Occipital lobe (tissue), 1 donor: ENCODE measurements at regions not wholly inside any gene's neighbourhood (a gene's known extent, or its start where the extent isn't known, plus 50 kb on each side); places are given as distances from the start of the nearest gene placed in this dataset.
"Not testable (repeated sequence)": the region's sequence is repeated elsewhere in the genome, so short reads cannot be mapped to it uniquely, and the experiment has no call there.

Experiments used
- DNase-seq: peaks from one replicate; lab custom pipeline; 2025; lab: John Stamatoyannopoulos, UW

DNA sequence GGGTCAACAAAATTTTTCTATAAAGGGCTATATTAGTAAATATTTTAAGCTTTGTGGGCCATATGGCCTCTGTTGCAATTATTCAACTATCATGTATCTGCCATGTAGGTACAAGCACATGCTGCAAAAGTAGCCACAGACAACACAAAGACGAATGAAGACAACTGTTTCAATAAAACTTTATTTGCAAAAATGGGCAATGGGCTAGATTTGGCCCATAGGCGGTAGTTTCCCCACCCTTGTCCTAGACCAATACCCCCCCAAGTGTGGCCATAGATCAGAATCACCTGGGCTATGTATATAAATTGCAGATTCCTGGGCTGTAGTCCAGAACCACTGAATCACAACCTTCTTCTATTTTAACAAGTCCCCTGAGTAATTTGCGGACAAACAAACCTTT lies 331.0 kb upstream of the PSMD7 start:
- DNase-seq: no peak

DNA sequence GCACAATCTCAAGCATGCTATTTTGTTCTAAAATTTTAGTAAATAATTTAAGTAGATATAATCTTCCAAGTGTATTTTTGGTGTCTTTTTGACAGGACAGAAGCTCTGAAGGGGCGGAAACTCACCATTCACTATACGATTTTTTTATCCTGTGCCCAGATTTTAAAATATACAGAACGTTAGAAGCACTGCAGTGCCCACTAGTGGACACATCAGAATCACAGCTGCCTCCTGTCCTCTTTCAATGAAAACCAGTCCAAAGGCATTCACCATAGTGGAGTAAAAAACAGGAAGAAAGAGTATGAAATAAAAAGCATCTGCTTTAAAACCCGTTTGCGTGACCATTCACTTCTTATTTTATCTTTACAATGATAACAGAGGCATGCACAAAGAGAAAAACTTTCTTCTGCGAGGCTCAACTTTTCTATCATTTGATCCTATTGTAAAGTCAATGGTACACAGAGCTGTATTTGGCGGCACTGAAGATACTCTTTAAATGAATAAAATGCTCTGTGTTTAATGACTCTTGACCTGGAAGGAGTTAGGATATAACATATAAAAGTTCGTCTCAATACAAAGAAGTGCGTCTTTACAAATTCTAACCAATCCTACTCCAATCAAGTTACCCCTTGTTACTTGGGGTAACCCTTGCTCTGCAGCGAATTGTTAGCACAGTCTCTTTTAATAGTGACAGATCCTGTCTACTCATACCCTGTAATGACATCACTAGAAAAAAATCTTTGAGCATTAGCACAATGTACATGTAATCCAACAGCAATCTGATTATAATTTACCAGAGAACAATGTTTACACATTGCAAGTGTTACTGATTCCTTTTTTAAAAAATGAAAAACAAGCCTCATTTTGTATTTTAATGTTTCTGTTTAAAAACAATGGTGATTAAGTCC lies 339.8 kb upstream of the PSMD7 start:
- DNase-seq: no peak

DNA sequence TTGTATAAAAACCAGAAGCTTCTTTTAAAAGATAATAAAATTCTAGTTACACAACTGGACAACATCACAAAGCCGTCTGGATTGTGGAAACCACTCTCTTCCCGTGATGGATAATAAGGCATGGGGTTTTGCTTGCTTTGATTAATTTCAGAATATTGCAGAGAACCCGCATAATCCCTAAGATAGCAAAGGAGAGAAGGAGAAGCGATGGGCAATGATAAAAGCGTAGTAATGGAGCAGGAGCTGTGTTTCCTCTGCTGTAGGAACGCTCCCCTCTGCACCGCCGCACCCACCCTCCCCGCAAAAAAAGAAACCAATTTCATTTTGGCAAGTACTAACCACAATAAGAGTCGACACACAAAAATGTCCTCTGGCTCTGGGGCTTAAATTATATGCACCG lies 340.9 kb upstream of the PSMD7 start:
- no peak for DNase-seq

DNA sequence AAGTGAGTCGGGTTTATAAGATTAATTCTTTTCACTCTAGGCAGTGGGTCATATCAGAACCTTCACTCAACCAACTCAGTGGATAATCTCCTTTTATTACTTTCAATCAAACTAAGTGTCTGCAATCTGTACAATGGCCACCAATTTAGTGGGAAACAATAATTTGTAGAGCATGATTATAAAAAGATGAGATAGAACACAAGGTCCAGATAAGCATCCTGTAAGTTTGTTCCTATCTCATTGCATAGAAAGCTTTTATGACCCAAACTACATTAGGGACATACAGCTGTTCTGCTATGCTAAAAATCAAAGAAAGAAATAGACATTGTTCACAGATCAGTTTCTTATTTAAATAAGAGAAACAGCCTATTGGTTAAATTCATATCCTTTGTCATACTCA lies 341.4 kb upstream of the PSMD7 start:
- DNase-seq: no peak

DNA sequence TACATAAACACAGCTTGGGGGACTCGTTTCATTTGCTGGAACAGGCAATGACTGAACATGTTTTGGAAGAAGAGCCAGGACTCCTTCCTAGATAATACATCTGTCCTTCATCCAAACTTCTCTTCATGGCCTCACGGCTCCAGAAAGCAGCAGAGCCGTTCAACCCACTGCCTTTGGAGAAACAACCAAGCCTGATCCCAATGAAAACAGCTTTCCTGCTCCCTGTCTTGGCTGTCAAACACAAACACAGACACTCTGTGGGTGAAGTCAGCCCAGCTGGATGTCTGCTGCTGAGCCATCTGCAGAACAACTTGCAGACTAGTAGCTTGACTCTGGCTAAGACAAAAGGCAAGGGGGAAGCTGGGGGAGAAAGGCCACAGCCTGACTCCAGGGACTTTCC lies 345.1 kb upstream of the PSMD7 start:
- DNase-seq: no peak

DNA sequence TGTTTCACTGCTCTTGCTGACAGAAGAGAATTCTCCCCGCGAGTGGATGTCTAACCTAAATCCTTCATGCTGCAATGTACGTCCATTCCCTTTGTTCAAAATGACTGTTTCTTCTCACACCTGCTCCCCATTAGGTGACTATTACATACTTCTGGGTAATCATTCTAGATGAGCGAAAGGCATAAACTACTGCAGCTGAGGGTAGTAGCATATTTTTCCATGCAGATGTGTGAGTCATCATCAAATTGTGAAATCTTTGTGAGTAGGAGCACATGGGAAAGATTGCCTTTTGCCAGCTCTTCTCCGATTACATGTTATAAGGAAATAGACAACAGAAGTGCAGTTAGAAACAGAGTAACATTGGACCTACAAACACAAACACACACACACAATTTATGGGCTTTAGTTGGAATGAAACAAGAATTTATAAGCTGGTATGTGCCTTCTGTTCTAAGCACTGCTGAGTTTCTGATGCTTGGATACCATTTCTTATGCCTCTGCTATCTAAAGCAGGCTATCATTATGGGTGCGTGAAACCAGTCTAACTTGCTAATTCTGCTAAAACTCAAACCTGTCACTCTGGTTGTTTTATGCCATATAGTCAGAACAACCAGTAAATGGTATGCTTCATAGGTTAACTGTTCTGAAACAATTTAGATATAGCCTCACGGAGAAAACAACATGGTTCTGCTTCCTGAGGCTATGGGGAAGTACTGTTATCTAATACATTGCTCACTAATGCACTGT lies 346.9 kb upstream of the PSMD7 start:
- DNase-seq: no peak

DNA sequence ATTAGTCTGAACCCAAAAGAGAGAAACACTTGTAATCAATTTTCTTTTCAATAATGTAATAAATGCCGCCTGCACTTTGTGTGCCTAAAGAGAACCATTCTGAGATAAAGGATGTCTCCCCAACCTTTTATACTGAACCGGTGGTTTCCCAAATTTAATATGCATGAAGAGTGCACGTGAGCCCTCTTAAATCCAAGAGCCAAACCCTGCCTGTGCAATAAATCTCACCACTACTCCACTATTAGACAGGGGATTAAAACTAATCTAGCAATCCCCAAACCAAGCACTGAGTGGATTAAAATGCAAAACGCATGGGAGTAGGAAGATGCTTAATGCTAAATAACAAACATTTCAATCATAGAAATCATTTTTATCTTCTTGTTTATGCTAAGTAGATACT lies 351.0 kb upstream of the PSMD7 start:
- DNase-seq: no peak

DNA sequence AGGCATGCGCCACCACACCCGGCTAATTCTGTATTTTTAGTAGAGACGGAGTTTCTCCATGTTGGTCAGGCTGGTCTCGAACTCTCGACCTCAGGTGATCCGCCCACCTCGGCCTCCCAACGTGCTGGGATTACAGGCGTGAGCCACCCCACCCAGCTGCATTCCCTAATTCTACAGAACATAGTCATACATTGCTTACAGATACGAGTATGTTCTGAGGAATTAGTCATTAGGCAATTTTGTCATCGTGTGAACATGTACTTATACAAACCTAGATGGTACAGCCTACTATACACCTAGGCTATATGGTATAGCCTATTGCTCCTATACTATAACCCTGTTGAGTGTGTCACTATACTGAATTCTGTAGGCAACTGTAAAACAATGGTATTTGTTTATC lies 353.4 kb upstream of the PSMD7 start:
- not testable (repeated sequence) for DNase-seq

DNA sequence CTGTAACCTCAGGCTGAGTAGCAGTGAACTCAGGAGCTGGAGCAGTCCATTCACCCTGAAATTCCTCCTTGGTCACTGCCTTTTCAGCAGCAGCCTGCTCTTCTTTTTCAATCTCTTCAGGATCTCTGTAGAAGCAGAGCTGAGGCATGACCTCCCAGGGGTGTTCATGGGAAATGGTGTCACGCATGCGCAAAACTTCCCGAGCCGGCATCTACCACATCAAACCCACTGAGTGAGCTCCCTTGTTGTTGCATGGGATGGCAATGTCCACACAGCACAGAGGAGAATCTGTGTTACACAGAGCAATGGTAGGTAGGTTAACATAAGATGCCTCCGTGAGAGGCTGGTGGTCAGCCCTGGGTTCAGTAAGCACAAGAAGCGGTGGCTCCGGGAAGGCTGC lies 355.8 kb upstream of the PSMD7 start:
- not testable (repeated sequence) for DNase-seq

DNA sequence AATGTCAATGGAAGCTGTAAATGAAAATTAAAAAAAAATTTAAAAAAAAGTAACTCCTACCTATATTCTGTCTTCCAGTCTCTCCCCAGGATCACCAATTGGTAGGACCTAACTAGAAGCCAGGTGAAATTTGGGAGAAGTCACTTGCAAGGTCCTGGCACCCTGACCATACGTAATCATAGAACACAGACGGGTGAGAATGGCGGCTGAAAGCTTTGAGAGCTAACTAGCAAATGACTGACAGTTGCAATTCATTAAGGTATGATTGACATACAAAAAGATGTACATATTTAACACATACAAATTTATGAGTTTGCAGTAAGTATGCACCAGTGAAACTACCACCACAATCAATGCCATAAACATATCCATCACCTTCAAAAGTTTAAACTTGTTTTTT lies 372.7 kb upstream of the PSMD7 start:
- no peak for DNase-seq

DNA sequence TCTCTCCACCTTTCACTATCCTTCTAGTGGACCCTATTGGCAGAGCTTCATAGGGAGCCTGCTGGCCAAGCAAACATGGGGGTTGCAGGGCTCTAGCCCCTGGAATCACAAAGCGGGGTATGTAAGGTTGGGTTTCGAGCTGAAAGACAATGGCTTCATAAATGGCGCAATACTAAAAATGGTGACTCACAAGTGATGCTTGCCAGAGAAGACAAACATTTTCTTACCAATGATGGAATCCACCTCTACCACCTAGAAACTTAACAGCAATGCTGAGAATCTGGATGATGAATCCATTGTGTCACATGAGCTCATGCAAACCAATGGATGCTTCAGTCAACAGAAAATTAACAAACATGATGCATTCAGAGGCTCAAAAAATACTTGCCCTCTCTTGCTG lies 375.3 kb upstream of the PSMD7 start:
- DNase-seq: no peak

DNA sequence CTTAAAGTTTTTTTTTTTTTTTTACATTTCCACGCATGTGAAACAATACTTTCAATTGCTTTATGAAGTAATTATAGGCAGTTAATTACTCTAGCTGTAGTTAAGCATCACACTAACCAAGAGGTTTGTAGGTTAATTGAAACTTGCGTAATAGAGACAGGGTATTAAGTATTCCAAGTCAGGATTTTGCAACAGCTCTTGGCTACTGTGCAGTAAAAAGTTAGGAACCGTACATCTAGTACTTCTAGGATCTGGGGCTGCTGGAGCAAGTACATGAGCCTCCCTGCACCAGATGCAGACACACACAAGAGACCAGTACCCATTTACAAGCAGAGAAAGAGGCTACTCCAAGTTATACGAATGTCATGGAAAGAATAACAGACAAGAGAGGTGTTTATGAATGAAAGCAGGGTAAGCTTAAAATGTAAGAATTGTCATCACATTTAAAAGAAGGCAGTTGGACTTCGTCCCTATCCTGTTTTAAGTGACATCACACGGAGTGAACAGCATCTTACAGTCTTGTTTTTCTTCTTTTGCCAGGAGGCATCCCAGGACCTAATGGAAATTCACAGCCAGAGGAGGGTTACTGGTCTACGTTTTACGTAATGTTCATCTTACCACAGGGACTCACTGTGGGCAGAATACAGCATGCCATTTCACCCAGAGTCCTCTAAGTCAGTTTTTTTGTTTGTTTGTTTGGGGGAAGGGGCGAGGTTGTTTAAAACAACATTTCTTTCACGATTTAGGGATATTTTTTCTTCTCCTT lies 379.6 kb upstream of the PSMD7 start:
- DNase-seq: no peak

DNA sequence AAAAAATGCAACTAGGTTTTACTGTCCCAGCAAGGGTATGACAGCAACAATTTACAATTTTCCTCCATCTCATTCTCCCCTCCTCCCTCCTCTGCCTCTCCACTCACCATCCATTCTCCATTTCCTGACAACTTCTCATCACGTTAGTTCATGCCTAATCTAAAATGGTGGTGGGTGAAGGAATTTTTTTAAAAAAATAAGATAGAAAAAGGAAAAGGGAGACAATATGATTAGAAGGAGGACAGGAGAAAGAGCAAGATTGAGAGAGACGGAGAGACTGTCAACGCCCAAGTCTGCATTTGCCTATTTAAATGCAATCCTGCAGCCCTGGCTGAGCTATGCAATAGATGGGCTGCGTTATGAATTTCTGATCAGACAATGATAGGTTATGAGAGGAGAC lies 380.7 kb upstream of the PSMD7 start:
- DNase-seq: no peak

DNA sequence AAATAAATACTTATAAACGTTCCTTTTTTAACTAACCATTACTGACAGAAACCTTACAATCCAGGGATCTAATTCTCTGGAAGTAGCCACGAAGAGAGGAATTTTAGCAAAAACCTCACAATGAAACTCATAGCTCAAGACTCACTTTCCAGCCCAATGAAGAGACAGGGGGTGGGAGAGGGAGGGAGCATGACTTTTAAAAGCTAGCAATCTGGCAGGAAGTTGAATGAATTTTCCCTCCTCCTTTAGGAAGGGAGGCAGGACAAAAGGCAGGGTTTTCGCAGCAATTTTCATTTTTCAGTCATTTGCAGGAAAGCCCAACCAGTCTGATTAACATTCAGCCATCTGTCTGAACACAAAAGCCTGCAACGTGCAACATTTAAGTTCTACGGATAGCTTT lies 381.5 kb upstream of the PSMD7 start:
- no peak for DNase-seq

DNA sequence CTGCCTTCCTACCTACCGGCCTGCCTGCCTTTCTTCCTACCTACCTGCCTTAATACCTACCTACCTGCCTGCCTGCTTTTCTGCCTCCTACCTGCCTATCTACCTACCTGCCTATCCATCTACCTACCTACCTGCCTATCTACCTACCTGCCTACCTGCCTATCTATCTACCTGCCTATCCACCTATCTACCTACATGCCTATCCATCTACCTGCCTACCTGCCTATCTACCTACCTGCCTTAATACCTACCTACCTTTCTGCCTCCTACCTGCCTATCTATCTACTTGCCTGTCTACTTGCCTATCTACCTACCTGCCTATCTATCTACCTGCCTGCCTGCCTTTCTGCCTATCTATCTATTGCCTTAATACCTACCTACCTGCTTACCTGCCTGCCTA lies 383.8 kb upstream of the PSMD7 start:
- DNase-seq: no peak

DNA sequence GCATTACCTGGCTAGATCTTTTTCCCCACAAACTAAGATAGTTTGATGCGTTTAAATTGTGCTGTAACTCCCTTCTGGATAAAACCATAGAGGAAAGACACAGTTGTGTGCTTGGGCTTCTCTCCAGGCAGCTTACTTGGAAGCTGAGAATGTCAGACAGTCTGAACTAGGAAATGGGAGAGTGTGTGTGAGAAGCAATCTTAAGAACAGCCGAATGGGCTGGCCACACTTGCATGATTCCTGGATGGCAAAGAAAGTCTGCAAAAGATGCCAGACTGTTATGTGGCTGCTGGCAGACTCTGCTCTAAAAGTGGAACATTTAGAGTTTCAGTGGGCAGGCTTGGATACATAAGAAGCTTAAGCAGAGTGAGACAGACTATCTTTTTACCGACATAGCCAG lies 384.3 kb upstream of the PSMD7 start:
- DNase-seq: peak; percentile 10

DNA sequence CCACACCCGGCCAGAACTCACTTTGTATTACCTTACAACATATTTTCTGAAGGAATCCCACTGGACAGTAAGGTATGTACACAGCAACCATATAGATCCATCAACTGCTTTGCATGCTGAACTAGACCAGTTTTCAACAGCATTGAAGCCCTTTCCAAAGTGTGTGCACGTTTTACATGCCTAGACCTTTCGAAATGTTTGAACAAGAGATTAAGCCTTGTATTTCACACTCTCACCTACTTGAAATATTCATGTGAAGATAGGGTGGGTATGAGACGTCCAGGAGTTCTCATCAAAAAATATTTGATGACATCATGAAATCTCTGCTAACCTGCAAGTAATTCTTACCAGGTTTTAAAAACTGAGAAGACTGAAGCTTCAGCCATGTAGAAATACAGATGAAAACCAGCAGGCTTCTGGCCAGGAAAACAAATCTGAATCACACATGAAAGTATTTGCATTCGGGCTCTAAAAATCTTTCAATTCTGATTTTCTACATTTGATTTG lies 387.0 kb upstream of the PSMD7 start:
- DNase-seq: no peak

DNA sequence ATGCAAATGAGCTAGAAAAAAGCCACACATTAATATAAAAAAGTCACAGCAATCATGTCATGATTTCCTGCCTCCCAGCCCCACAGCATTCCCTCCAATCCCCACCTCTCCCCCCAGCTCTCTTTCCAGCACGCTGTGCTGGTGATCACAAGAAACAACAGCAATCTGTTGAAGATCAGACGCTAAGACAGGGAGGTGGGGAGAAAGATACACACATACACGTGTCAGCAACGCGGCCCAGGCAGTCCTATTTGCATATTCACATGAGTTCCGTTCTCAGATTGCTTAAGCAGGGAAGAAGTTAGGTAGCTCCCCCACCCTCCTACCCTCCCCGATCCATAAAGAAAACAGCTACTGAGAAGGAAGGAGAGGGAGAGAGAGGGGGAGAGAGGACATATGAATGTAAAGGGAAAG lies 405.5 kb upstream of the PSMD7 start:
- no peak for DNase-seq

DNA sequence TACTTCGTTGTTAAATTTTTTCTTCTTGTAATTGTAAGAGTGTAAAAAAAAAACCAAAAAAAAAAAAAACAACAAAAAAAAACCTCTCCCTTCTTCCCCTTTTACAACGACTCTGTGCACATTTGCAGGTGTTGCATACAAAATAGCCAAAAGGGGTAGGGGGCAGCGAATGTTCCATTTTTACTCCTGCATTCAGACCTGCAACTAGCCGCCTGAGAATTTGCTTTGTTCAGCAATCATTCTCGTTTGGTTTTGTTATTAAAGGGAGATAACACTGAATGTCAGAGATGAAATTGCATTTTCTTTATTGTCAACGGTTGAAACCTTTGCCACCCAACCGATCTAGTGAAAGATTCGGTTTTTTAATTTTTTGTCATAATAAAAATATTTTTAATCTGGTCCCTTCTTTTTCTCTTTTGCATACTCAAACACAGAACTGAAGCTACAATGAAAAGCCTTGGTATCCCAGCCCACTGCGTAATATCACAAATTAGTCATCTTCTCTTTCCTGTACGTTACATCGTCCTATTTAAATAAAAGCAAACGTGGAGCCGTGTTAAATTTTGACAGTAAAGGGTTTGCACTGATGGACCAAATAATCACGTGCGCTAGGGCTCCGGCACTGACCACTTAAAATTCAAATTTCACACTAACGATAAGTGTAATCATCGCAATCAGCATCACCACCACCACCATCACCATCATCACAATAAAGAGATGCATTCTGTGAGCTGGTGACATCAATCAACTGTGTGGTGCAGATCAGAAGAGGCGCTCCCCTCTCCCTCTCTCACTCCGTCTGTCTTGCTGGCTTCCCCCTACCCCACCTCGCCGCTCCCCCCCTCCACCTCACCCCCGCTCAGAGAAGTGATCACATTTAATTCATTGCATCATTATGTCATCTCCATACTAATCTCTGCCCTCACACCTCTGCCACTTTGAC lies 406.2 kb upstream of the PSMD7 start:
- no peak for DNase-seq

DNA sequence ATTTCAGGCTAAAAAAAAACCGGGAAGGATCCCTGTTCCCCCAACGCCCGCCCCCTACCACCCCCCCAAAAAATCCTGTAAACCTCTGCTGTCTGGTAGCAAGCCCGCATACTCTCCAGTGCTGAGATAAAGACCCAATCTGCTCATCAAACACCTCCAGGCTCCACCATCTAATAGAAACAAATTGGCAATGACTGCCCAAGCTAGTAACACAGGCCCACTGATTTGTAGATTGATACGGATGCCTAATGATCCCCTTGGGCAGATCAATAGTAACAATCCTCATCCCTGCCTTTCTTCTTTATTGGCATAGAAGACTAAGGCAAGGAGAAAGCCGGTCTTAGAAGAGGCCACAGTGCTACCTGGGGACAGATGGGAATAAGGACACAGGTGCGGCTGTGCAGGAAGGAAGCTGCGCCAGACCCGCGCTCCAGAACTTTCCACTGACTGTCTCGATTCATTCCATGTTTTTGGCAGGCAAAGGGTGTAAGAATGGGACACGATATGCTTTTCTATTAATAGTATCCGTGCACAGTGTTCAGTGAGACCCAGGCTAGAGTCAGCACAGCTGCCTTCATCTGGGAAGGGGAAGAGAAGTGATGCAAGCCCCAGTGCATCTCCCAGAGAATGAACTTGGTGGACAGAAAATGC lies 407.6 kb upstream of the PSMD7 start:
- no peak for DNase-seq
